Stimulated activated CD4-positive, alpha-beta T cell treated with anti-CD3 and anti-CD28 coated beads, Interleukin-4, amount 100 ng/mL, for 4 hours (primary cell): ENCODE measurements at regions not wholly inside any gene's neighbourhood (a gene's known extent, or its start where the extent isn't known, plus 50 kb on each side); places are given as distances from the start of the nearest gene placed in this dataset.
"Not testable (repeated sequence)": the region's sequence is repeated elsewhere in the genome, so short reads cannot be mapped to it uniquely, and the experiment has no call there.

ENCODE experiments used
- DNase-seq, 2 experiments: peaks; one replicate each; pipeline ENCODE4 v3.0.0-alpha.2; 2020

DNA sequence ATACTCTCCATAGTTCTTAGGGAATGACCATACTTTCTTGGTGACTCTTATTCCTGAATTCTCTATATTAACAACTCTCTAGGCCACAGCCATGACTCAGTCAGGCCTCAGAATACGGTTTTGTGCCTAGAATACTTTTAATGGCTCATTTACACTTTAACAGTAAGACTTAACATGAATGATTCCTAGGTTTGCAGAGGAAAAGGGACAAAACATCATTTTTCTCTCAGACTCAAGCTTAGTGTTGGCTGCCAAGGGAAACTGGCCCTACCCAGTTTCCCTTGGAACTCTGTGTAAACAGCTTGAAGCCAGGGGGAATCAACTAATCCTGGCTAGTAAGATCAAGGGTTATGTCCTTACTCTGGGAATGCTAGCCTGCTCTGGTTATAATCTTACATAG is 164.9 kb upstream of the PKN2 start:
- no peak for DNase-seq

DNA sequence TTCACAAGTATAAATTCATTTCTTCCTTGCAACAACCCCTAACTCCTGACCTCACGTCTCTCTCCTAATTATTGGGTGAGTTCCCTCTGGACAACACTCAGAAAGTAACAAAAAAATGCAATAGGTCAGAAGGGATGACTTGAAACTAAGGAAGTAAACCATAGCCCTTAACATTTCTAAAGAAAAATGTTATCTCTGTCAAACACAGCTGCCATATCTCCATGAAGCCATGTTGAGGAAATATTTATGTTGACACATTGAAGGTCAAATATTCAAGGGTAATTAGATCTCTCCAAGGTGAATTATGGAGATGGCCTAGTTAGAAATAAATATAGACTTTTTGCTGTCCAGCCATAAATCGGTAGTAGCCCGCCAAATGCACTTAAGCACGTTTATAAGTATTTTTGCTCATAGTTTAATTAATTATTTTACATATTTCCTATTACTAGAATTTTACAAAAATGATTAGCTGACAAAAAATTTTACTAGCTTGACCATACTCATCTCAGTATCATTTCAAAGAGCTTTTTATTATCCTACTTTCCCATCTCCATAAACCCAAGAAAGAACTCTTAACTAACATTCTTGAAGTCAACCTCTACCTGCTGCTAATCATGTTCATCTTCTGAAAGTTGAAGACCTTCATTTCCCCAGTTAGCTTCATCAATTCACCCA is 160.1 kb upstream of the PKN2 start:
- no peak for DNase-seq

DNA sequence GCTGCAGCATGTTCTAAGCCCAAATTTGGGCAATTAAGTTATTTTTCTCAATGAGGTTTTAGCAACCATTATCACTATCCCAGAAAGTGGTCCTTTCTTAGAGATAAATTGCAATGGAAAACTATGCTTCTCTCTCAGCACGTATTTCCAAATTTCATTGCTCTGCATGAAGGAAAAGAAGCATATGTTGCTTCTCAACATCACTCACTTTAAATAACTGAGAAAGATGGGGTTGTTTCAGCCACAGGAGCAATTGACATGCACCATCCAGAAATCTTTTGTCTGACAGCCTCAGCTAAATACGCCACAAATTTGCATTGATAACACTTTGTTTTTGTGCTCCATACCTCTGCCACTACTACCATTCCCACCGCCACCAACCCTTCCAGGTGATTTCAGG is 157.6 kb upstream of the PKN2 start:
- DNase-seq = no peak

DNA sequence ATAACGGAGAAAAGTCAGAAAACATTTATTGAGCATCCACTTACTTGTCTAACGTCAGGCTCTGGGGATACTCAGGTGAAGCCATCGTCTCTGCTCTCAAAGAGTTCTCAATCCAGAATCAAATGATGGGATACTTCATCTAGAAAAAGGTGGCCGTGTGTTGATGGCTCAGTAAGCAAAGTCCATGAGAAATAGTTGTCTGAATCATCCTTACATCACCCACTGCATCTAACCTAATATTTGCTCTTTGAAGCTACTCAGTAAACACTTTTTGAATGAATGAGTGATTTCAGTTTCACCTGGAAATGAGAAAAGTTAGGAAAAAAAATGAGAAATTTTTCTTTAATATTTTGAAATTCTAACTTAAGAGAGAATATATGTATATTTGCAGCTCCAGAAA is 155.3 kb upstream of the PKN2 start:
- DNase-seq = no peak

DNA sequence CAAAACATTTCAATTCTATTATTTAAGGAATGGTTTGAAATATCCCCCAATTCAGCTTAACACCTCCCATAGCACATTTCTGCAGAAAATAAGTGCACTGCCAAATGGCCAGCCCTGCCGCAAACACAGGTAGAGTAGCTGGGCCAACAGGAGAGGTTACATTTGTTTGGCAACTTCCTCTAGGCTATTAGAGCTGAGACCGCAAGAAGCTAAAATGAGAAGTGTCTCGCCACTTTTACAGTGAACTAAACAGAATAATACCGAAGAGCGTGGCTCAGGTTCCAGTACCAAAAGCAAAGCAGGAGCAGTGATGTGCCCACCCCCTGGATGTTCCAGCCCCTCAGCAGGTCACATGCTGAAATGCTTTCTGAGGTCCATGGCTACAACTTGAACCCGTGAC is 154.5 kb upstream of the PKN2 start:
- DNase-seq = no peak

DNA sequence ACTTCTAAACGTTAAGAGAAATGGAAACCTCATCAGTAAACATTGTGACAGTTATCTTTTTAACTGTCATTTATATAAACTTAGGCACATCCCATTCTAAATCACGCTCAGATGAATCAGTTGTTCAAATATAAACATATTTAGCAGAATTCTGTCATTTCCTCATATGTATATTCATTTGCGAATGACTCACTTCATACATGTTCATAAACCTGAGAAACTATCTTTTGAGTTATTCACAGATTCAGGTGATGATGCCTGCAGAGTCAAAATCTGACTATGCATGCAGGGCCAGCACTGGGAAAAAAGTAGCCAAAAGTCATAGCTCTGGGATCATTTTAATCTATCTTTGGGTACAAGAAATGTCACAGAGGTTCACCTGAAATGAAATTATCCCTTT is 153.8 kb upstream of the PKN2 start:
- DNase-seq = no peak

DNA sequence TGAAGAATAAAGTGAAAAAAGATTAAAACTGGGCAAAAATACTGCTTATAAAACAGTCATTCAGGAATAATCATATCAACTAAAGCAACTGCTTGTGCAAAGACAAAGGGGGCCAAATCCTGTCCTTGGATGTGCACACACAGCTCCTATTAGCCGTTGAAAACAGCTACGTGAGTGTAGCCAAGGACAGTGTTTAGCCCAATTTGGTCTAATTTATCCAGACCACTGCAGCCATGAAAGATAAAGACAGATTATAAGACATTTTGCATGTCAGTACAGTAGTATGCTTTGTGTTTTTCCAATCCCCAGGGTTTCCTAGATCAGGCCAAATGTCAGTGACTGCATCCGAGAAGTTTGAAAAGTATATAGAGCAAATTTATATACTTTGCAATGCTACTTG is 146.3 kb upstream of the PKN2 start:
- no peak for DNase-seq

DNA sequence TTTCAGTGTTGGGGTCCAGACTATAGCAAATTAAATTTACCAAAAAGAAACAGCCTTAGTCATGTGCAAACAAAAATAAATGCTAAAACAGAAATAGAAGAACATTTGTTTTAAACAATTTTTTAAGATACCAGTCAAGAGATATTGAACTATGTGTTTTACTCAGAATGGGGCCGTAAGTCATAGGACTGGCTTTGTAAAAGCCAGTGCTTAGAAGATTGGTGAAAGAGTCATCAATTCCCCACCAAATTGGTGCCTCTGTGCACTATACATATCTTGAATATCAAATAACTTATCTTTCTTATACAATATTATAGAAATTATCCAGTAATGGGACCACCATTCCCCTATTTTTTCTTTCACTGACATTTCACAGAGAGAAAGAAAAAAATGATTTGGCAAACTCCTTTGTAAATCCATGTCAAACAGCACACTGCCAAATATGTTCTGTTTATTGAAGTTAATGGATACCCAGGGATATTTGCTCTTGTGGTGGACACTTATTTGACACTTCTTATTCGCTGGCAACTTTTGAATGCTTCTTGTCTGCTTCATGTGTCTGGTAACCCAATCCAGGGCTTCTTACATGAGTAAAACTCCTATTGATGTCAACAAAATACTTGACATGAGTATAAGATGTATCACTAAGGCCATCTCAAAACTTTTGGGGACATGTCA is 145.7 kb upstream of the PKN2 start:
- no peak for DNase-seq

DNA sequence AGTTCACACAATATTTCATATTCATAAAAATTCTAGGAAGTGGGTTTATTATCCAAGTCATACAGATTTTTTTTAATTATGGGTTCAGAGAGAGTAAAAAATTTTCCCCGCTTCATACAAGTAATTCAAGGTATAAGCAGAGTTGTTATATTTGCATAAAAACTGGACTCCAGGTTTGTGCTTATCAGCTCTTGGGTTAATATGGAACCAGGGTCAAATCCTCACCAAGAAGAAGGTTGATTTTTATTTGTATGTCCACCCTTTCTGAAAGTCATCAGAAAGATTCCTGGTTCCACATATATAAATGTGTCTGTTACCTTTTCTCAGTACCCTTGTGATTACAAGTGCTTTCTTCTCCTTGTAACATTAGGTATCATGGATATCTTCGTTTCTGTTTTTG is 143.8 kb upstream of the PKN2 start:
- DNase-seq = no peak

DNA sequence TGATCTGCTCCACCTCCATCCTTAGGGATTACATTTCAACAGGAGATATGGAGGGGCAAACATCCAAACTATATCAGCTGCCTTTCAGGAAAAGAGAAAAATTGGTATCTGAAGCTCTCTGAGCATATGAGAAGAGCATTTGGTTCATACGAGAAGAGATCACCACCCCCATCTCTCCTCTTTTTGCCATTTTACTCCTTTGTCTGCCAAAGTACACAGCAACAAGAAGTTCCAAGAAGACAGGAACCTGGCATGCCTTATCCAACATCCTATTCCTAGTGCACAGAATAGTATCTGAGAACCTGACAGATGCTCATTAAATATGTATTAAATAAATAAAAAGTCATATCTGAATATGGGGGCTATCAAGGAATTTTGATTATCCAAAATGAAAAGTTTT is 142.5 kb upstream of the PKN2 start:
- no peak for DNase-seq

DNA sequence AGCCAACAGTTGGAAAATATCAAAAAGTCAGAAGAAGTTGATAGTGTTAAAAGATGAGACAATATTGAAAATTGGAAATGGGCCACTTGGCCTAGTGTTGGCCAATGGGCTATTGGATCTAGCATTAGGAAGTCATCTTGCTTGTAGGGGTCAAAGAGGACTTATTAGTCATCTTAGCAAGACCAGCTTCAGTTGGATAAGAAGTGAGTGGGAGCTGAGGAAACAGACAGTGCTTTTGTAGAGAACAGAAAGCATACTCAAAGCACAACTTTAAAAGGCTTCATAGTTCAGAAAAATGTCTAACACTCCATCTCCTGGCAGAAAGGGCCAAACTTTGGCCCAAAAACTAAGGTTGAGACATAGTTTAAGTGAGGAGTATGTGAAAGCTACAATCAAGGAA is 139.9 kb upstream of the PKN2 start:
- no peak for DNase-seq

DNA sequence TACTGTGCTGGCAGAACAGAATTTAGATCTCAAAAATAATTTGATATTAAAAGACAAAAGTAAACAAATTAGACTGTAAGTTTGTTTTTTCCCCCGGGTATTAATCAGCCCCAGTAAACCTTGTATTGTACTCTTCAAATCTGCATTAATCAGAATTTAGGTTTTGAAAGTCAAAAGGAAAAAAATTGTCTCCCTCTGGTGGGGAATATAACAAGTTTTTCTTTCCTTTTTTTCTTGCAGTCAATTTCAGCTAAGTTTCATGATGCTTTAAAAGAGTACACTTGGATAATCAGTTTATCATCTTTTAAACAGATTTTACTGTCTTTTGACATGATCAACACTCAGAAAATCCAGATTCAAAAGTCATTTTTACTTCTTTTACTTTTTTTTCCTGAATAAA is 134.5 kb upstream of the PKN2 start:
- no peak for DNase-seq

DNA sequence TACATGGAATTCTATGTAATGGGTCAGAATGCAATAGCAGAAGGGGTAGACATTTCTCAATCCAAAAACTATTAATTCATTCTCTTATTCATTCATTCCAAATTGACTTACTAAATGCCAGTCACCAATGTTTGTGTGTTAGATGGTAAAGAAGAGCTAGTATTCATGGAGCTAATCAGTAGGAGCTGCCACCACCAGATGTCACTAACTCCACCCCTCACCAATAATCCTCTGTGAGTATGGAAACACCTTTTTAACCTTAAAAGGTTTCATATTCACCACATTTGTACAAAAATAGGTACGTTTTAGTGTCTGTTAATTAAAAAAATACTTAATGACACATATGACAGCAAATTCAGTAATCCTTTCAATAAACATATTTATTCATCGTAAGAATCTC is 131.8 kb upstream of the PKN2 start:
- no peak for DNase-seq

DNA sequence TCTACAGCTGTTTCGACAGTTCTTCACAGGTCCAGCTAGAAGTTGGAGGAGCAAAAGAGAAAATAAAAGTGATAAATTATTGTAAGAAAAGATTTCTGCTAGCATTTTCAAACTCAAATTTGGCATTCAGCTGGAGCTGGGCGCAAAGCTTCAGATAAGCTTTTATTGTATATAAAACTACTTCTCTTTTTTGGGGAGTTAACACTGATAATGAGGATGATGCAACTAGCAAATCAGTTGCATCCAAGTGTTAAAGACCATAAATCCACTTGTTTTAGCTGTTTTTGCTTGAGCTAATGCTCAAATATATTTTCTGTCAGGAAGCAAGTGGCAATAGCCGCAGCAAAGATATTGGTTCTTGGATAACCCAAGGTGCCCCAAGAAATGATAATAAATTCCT is 127.1 kb upstream of the PKN2 start:
- DNase-seq = no peak

DNA sequence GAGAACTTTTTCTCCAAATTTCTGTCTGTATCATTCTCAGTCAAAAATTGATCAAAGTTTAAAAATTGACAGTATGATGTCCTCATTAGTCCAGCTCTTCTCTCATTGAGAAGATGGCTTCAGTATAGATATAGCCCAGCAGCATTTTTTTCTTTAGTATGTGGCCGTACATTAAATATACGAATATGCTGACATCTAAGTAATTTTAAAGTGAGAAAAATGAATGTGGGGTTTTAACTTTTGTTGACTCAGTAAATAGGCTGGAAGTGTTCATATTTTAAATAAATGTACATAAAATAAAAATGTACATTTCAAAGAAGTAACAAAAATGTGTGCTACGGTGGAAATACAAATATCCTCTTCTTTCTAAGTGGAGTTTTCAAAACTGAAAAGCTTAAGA is 123.5 kb upstream of the PKN2 start:
- no peak for DNase-seq

DNA sequence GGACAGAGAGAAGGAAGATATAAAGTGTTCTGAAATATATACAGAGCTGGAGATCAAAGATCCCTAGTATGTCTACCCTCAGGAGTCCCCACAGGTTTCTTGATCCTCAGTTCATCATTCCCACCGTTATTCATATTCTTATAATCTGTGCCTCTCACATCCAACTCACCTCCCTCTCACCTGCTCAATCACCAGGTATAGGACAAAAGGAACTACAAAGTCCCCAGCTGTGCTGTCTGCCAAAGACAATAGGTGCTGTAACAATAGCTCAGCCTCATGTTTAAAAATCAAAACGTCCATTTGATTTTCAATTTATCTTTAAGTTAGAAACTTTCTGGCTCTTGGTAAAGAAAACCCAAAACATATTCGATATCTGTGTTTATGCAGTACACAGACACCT is 121.1 kb upstream of the PKN2 start:
- no peak for DNase-seq

DNA sequence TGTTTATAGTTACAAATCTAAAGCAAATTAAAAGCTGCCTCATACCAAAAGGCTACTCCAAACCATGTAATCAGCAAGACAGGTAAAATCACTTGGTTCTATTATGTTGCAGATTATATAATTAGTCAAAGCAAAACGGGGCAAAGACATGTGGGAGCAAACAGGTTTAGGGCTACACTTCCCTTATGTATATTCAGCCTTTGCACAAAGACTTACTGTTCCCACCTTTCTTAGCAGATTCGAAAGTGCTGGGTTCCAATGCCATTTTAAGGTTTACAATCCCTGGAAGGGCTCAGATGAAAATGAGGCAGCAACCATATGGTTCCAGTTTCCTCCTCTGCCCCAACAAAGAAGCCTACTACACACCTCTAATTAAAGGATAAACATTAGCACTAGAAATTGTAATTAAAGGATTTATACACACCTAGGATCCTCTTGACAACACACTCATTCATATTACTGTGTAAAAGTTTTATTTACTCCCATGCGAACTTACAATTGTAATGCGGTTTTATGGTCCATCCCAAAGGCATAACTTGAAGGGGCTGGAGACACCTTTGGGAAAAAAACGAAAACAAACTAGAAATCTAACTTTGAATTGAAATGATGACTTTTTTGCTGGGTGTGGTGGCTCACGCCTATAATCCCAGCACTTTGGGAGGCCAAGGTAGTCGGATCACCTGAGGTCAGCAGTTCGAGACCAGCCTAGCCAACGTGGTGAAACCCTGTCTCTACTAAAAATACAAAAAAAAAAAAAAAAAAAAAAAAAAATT is 117.3 kb upstream of the PKN2 start:
- no peak for DNase-seq

DNA sequence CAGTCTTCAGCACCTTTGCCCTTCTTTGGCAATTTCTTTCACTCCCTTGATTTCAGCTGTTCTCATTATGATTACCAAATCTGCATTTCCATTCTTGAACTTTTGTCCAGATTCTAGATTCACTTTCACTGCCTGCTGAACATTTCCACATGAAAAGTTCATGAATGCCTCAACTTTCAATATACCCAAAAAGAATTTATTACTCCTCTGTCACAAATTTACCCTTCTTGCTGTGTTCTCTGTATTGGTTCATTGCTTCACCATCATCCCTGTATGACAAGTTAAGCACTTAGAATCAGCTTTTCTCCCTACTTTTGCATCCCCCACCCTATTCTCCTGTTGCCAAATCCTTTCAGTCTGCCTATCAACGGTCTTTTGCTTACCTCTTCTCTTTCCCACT is 112.6 kb upstream of the PKN2 start:
- no peak for DNase-seq

DNA sequence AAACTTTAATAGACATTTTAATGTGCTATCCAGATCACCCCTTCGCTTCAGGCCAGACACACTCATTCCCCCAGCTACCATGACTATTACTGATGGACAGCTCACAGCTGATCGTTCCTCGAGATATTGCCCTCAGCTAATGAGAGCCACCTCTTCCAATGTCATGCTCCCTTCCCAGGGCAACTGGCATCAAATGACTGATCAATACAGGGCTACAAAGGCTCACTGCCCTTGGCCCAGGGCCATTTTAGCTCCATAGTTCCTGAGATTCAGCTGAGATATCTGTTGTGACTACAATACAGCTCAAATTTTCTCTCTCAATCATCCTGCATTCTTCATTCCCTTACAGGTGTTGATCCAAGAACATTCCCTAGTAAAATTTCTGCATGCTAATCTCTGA is 104.5 kb upstream of the PKN2 start:
- DNase-seq = no peak

DNA sequence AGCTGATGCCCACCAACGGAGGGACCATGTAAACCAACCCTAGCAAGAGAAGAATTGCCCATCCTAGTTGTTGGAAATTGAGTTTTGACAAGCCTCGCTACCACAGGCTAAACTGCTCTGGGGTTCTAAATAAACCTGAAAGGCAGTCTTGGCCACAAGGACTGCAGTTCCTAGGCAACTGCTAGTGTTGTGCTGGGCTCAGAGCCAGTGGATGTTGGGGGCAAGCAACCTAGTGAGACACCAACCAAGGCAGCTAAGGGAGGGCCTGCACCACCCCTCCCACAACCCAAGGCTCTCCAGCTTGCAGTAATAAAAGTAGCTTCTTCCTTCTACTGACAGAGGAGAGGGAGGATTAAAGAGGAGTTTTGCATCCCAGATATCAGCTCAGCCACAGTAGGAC is 102.4 kb upstream of the PKN2 start:
- DNase-seq = no peak

DNA sequence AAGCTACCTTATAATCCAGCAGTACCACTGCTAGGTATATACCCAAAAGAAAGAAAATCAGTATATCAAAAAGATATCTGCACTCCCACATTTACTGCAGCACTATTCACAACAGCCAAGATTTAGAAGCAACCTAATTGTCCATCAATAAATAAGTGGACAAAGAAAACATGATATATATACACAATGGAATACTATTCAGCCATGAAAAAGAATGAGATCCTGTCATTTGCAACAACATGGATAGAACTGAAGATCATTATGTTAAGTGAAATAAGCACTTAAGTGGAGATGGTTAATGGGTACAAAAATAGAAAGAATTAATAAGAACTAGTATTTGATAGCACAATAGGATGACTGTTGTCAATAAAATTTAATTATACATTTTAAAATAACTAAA is 90.7 kb upstream of the PKN2 start:
- no peak for DNase-seq

DNA sequence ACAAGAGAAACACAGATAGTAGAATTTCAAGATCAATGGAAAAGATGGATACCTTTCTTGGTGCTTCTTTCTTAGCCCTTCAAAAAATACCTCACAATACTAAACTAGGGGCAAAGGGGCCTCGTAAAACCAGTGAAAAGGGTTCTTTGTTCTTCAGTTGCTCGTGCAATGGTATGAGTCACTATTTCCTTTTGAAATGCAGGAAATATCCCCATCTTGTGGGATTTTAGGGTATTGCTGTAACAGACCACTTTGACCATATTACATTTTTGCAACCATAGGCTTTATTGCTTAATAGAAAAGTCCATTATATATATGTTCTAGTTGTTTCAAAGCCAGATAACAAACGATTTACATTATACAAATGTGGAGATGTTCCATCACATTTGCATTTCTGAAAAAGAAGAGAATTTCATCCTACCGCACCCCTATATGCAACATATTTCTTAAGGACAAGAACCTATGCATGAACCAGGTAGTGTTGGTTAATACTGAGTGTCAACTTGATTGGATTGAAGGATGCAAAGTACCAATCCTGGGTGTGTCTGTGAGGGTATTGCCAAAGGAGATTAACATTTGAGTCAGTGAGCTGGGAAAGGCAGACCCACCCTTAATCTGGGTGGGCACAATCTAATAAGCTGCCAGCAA is 88.6 kb upstream of the PKN2 start:
- DNase-seq = no peak

DNA sequence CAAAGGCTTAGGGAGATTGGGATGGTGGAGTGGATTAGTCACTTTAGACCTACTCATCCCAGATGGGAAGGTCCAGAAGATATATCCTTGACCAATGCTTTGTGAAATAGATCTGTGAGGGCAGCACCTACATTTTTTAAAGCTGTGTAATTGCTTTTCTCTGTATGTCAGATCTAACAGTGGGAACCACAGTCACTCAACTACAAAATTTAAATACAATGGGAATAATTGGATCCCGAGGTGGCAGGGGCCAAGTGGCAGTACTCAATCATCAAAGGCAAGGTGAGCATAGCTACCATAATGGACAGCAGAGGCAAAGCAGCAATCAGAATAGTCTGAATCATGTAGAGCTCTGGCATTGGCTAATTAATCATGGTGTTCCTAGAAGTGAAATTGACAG is 86.1 kb upstream of the PKN2 start:
- not testable (repeated sequence) for DNase-seq
